PFSK-1 (cell line): ENCODE measurements at regions not wholly inside any gene's neighbourhood (a gene's known extent, or its start where the extent isn't known, plus 50 kb on each side); places are given as distances from the start of the nearest gene placed in this dataset.

Experiments
- SIN3A ChIP-seq: IDR thresholded peaks from 2 replicates; pipeline ENCODE4 v1.6.1; 2012; ENCODE audit warnings: mild to moderate bottlenecking, low read length, moderate library complexity, borderline replicate concordance; ENCODE audit not compliant: insufficient read depth
- TAF1 ChIP-seq: IDR thresholded peaks from 2 replicates; pipeline ENCODE4 v1.6.1; 2012; ENCODE audit warnings: low read length, control low read depth, borderline replicate concordance; ENCODE audit not compliant: insufficient read depth
- TF ChIP-seq, protein P1 (sequence below), 2 experiments: IDR thresholded peaks; 2 replicates each; pipeline versions ENCODE4 v1.6.1 to v1.8.0; 2011 to 2012; ENCODE audit warnings: low read depth in 2 of 2, low read length in 2 of 2, control low read depth in 1 of 2, inconsistent platforms in 1 of 2, mild to moderate bottlenecking in 1 of 2, moderate library complexity in 1 of 2; ENCODE audit not compliant: insufficient read depth in 1 of 2

DNA sequence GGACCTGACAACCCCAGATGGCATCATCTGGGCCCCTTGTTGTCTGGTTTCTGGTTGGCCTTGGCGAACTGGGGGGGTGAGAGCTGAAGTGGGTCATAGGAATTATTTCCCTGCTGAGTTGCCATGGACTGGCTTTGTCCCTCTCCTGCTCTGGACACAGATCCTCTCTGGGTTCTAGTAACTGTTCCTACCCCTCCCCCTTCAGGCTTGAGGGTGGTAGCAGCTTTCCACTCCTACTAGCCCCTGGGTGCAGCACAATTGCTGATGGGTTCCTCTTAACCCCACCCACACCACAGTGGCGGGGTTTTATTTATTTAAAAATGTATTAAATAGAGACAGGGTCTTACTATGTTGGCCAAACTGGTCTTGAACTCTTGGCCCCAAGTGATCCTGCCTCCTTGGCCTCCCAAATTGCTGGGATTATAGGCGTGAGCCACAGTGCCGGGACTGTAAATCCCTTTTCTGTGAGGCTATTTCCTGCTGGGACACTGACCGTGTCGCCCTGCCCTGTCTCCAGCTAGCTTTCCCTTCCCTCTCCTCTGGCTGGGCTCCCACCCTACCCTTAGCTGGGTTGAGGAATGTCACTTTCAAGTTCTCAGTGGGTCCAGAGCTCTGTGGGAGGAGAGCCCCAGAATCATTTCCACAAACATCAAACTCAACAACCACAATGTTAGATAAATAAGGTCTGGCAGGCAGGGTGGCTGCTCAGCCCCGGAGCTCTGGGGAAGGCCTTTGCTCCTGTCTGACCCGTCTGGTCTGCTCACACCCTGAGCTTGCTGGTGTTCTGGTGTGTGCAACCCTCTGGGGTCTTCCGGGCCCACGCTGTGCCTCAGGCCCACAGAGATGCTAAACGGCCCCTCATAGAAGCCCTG lies 112.7 kb upstream of the WNT4 start:
- TF ChIP-seq TAF1, result no peak
- TF ChIP-seq SIN3A, result no peak
- TF ChIP-seq, protein P1, sequence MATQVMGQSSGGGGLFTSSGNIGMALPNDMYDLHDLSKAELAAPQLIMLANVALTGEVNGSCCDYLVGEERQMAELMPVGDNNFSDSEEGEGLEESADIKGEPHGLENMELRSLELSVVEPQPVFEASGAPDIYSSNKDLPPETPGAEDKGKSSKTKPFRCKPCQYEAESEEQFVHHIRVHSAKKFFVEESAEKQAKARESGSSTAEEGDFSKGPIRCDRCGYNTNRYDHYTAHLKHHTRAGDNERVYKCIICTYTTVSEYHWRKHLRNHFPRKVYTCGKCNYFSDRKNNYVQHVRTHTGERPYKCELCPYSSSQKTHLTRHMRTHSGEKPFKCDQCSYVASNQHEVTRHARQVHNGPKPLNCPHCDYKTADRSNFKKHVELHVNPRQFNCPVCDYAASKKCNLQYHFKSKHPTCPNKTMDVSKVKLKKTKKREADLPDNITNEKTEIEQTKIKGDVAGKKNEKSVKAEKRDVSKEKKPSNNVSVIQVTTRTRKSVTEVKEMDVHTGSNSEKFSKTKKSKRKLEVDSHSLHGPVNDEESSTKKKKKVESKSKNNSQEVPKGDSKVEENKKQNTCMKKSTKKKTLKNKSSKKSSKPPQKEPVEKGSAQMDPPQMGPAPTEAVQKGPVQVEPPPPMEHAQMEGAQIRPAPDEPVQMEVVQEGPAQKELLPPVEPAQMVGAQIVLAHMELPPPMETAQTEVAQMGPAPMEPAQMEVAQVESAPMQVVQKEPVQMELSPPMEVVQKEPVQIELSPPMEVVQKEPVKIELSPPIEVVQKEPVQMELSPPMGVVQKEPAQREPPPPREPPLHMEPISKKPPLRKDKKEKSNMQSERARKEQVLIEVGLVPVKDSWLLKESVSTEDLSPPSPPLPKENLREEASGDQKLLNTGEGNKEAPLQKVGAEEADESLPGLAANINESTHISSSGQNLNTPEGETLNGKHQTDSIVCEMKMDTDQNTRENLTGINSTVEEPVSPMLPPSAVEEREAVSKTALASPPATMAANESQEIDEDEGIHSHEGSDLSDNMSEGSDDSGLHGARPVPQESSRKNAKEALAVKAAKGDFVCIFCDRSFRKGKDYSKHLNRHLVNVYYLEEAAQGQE (IDR thresholded peaks at IDR 0.05; ENCODE audit: insufficient read depth in 1 of 2, low read depth in 2 of 2, low read length in 2 of 2), result no peak
